Left lobe of liver (tissue), 2 donors: ENCODE measurements at regions not wholly inside any gene's neighbourhood (a gene's known extent, or its start where the extent isn't known, plus 50 kb on each side); places are given as distances from the start of the nearest gene placed in this dataset.
A peak's percentile ranks its signal among the peaks of the same experiment; 100 is the strongest.

ENCODE experiments used
- ATAC-seq: fragments of 200-7000 bp; cut with Tn5 transposase; one replicate; pipeline ENCODE4 v1.9.1; 2020; ENCODE audit warnings: mild to moderate bottlenecking, moderate library complexity
- DNase-seq: peaks from one replicate; pipeline ENCODE4 v3.0.0-alpha.2; 2020; ENCODE audit warnings: low spot score
- donor health status: DM: no; HTN: no; CAD: no; lungs with moderate emphysema.
- donor health status: DM: no; HTN: yes; CAD: no.

- peak; percentile 87 for ATAC-seq
- peak; percentile 79 for DNase-seq
Measured at GRCh38 chr2:15776629-15776919, 163.8 kb upstream of the MYCN start.

- no peak for DNase-seq
- no peak for ATAC-seq
Measured at GRCh38 chr2:15776992-15777702, 163.2 kb upstream of the MYCN start.

- no peak for DNase-seq
- ATAC-seq = no peak
Measured at GRCh38 chr2:15777795-15778371, 162.5 kb upstream of the MYCN start.

GRCh38 chr2:15778529-15779219, 161.7 kb upstream of the MYCN start:
- ATAC-seq = no peak
- DNase-seq = no peak

- DNase-seq (no peak), ATAC-seq (no peak)
Measured at GRCh38 chr2:15779381-15780041, 160.8 kb upstream of the MYCN start.

GRCh38 chr2:15780234-15780633, 160.1 kb upstream of the MYCN start:
- DNase-seq (no peak), ATAC-seq (no peak)

GRCh38 chr2:15780912-15781574, 159.3 kb upstream of the MYCN start:
- DNase-seq (no peak), ATAC-seq (no peak)

- peak; percentile 68 for DNase-seq
Measured at GRCh38 chr2:15782009-15782751, 158.2 kb upstream of the MYCN start.

GRCh38 chr2:15782769-15783294, 157.5 kb upstream of the MYCN start:
- peak; percentile 23 for ATAC-seq
- no peak for DNase-seq

More at GRCh38 chr2:15782009-15782751, 158.2 kb upstream of the MYCN start:
- peak; percentile 76 for ATAC-seq

GRCh38 chr2:15783489-15783888, 156.9 kb upstream of the MYCN start:
- no peak for DNase-seq
- ATAC-seq = no peak

GRCh38 chr2:15784106-15784885, 156.1 kb upstream of the MYCN start:
- DNase-seq (no peak), ATAC-seq (no peak)

- DNase-seq (no peak), ATAC-seq (no peak)
Measured at GRCh38 chr2:15784886-15785801, 155.2 kb upstream of the MYCN start.

- ATAC-seq (no peak), DNase-seq (no peak)
Measured at GRCh38 chr2:15786003-15786654, 154.2 kb upstream of the MYCN start.

GRCh38 chr2:15786901-15787300, 153.4 kb upstream of the MYCN start:
- DNase-seq = no peak
- no peak for ATAC-seq

GRCh38 chr2:15787535-15788454, 152.6 kb upstream of the MYCN start:
- DNase-seq (no peak), ATAC-seq (no peak)

GRCh38 chr2:15788455-15788829, 151.9 kb upstream of the MYCN start:
- DNase-seq (no peak), ATAC-seq (no peak)

- ATAC-seq = no peak
- no peak for DNase-seq
Measured at GRCh38 chr2:15788830-15789229, 151.5 kb upstream of the MYCN start.
